Activated CD4-positive, alpha-beta memory T cell treated with anti-CD3 and anti-CD28 coated beads for 36 hours (primary cell): ENCODE measurements at regions not wholly inside any gene's neighbourhood (a gene's known extent, or its start where the extent isn't known, plus 50 kb on each side); places are given as distances from the start of the nearest gene placed in this dataset.

ENCODE experiments used
- CTCF ChIA-PET: fragments of 350-600 bp; sonication (Branson Sonifier 250); formaldehyde crosslinking; loops from one replicate; lab custom pipeline; 2021; ENCODE audit warnings: antibody characterized with exemption, inconsistent platforms; lab: Charles Lee
- POLR2A ChIA-PET: fragments of 350-600 bp; sonication (Branson Sonifier 250); formaldehyde crosslinking; loops from one replicate; lab custom pipeline; 2021; ENCODE audit warnings: antibody characterized with exemption; lab: Charles Lee
- DNase-seq: peaks from one replicate; pipeline ENCODE4 v3.0.0-alpha.2; 2020
- H3K27ac Mint-ChIP-seq: one replicate; pipeline ENCODE4 v1.8.0; 2021; ENCODE audit warnings: mixed read lengths
- H3K27me3 Mint-ChIP-seq: one replicate; pipeline ENCODE4 v1.8.0; 2021; ENCODE audit warnings: mixed read lengths
- H3K36me3 Mint-ChIP-seq: one replicate; pipeline ENCODE4 v1.8.0; 2021; ENCODE audit warnings: mixed read lengths
- H3K4me1 Mint-ChIP-seq: one replicate; pipeline ENCODE4 v1.8.0; 2021; ENCODE audit warnings: low read depth, mixed read lengths
- H3K4me3 Mint-ChIP-seq: one replicate; pipeline ENCODE4 v1.8.0; 2021; ENCODE audit warnings: mild to moderate bottlenecking, mixed read lengths
- H3K9me3 Mint-ChIP-seq: one replicate; pipeline ENCODE4 v1.8.0; 2021; ENCODE audit warnings: mixed read lengths
- intact Hi-C: fragments of 100-400 bp; cut with micrococcal nuclease; formaldehyde crosslinking; loops from one replicate; pipeline ENCODE4 v1.15.1; 2023

DNA sequence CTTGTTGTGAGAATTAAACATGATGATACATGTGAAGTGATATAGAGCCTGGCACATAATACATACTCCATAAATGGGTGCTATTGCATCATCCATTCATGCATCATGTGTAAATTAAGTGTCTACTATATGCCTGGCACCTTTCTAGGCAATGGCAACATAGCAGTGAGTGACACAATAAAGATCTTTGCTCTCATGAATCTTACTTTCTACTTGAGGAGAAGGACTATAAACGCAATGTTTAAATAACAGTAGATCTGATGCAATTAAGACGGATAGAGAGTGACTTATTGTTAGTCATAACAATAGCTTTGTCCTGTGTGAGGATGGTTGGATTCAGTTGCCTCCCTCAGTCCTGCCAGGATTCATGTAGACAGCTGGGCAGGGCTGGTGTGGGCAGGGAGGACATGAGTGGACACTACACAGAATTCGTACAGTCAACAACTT, 88.4 kb upstream of the NPAS2 start:
- H3K4me3 Mint-ChIP-seq: no peak overlapping the region
- POLR2A ChIA-PET: no interaction called here
- CTCF ChIA-PET: no interaction called here
- H3K4me1 Mint-ChIP-seq: no peaks in the 10 kb centered on the region
- H3K27me3 Mint-ChIP-seq: peaks cover 11% of the 10 kb centered on the region
- peaks cover 7% of the 10 kb centered on the region for H3K9me3 Mint-ChIP-seq
- H3K27ac Mint-ChIP-seq: no peak overlapping the region
- H3K36me3 Mint-ChIP-seq: peaks cover 2% of the 10 kb centered on the region
- intact Hi-C loops: no loop called here
- no peak for DNase-seq

- no peak overlapping the region for H3K27ac Mint-ChIP-seq
- POLR2A ChIA-PET: interaction anchor here (0.6 kb wide), 1 partner anchor 27 kb away, joined by 3 read pairs; no protein-coding TSS in a partner anchor
- H3K36me3 Mint-ChIP-seq: peaks cover 2% of the 10 kb centered on the region
- H3K4me3 Mint-ChIP-seq: no peak overlapping the region
- intact Hi-C loops: no loop called here
- peaks cover 7% of the 10 kb centered on the region for H3K9me3 Mint-ChIP-seq
- DNase-seq: no peak
- peaks cover 11% of the 10 kb centered on the region for H3K27me3 Mint-ChIP-seq
- no peaks in the 10 kb centered on the region for H3K4me1 Mint-ChIP-seq
- CTCF ChIA-PET: no interaction called here
Observed at GRCh38 chr2:100733391-100734187, 86.3 kb upstream of the NPAS2 start.

DNA sequence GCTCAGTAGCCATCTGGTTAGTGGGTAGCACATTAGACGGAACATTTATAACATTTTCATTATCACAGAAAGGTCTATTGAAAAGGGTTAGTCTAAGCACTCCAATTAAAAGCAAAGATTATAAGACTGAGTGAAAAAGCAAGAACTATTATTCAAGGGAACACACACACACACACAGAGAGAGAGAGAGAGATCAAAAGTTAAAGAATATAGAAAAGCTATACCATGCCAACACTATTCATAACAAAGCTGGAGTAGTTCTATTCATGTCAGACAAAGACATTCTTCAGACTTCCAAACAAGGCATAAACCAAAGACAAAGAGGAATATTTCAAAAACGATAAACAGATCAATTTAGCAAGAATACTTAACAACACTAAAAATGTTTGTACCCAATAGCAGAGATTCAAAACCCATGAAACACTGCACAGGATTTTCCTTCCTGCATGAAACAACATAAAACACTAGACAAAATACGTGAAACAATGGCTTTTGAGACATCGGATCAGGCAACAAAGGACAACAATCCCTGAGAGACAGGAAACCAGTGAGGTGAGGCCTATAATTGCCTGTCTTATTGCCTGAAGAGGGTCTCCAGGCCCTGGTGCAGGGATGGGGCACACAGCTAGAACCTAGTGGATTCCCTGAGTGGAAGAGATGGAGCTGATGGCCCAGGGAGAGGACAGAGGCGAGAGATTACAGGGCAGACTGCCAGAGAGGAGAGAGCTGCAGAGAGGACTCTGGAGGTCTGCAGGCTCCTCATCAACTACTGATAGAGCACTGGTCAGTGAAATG, 83.6 kb upstream of the NPAS2 start:
- Mint-ChIP-seq H3K36me3 (no peaks in the 10 kb centered on the region), H3K27ac (no peak overlapping the region), H3K27me3 (peaks cover 11% of the 10 kb centered on the region), H3K4me1 (no peaks in the 10 kb centered on the region), H3K9me3 (no peaks in the 10 kb centered on the region), H3K4me3 (no peak overlapping the region)
- POLR2A ChIA-PET: no interaction called here
- DNase-seq: no peak
- CTCF ChIA-PET: interaction anchor here (0.7 kb wide), 1 partner anchor 10 kb away, joined by 3 read pairs; no protein-coding TSS in a partner anchor
- intact Hi-C loops: no loop called here

- Mint-ChIP-seq H3K4me3 (no peak overlapping the region), H3K4me1 (peaks cover 10% of the 10 kb centered on the region), H3K36me3 (no peaks in the 10 kb centered on the region), H3K27me3 (peaks cover 1% of the 10 kb centered on the region), H3K9me3 (no peaks in the 10 kb centered on the region), H3K27ac (no peak overlapping the region)
- POLR2A ChIA-PET: no interaction called here
- no peak for DNase-seq
- CTCF ChIA-PET: interaction anchor here (0.8 kb wide), 1 partner anchor 179 kb away, joined by 3 read pairs; no protein-coding TSS in a partner anchor
- intact Hi-C loops: no loop called here
Observed at GRCh38 chr2:100739735-100740432, 80.1 kb upstream of the NPAS2 start.

- intact Hi-C loops: no loop called here
- Mint-ChIP-seq H3K27ac (no peak overlapping the region), H3K4me3 (no peak overlapping the region), H3K4me1 (peaks cover 10% of the 10 kb centered on the region), H3K9me3 (no peaks in the 10 kb centered on the region), H3K27me3 (no peaks in the 10 kb centered on the region), H3K36me3 (no peaks in the 10 kb centered on the region)
- ChIA-PET CTCF (no interaction called here), POLR2A (interaction anchor here (0.8 kb wide), 1 partner anchor 12 kb away, joined by 3 read pairs; no protein-coding TSS in a partner anchor)
- DNase-seq: peak; percentile 14
Observed at GRCh38 chr2:100741880-100742276, 78.1 kb upstream of the NPAS2 start.

GRCh38 chr2:100742277-100743254, 77.4 kb upstream of the NPAS2 start:
- no peak for DNase-seq
- Mint-ChIP-seq H3K27ac (no peak overlapping the region), H3K27me3 (no peaks in the 10 kb centered on the region), H3K9me3 (no peaks in the 10 kb centered on the region), H3K4me3 (no peak overlapping the region), H3K36me3 (no peaks in the 10 kb centered on the region), H3K4me1 (peaks cover 10% of the 10 kb centered on the region)
- intact Hi-C loops: no loop called here
- CTCF ChIA-PET: no interaction called here
- POLR2A ChIA-PET: interaction anchor here (0.8 kb wide), 1 partner anchor 11 kb away, joined by 3 read pairs; no protein-coding TSS in a partner anchor

DNA sequence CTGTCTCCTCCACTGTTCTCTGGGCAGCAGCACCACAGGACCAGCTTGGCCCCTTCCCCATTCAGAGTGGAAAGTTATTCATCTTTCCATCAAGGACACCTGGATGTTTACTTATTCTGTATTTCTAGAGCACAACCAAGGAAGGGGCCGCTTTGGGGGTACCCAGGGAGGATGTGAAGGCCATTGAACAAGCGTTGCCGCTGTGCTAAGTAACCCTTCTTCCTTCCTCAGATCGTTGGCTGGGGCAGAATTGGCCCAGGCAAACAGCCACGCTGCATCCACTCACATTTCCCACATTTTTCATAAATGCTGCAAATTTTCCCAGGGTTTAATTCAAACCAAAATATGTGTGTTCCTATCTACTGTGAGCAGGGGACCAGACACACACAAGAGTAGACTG, 76.2 kb upstream of the NPAS2 start:
- no peaks in the 10 kb centered on the region for H3K9me3 Mint-ChIP-seq
- intact Hi-C loops: no loop called here
- ChIA-PET CTCF (no interaction called here), POLR2A (no interaction called here)
- no peak overlapping the region for H3K27ac Mint-ChIP-seq
- no peak for DNase-seq
- H3K36me3 Mint-ChIP-seq: no peaks in the 10 kb centered on the region
- no peak overlapping the region for H3K4me3 Mint-ChIP-seq
- H3K27me3 Mint-ChIP-seq: peaks cover 3% of the 10 kb centered on the region
- H3K4me1 Mint-ChIP-seq: peaks cover 10% of the 10 kb centered on the region

GRCh38 chr2:100744184-100744583, 75.8 kb upstream of the NPAS2 start:
- peaks cover 10% of the 10 kb centered on the region for H3K4me1 Mint-ChIP-seq
- peaks cover 3% of the 10 kb centered on the region for H3K27me3 Mint-ChIP-seq
- no peaks in the 10 kb centered on the region for H3K9me3 Mint-ChIP-seq
- H3K27ac Mint-ChIP-seq: no peak overlapping the region
- DNase-seq: no peak
- H3K4me3 Mint-ChIP-seq: no peak overlapping the region
- ChIA-PET CTCF (no interaction called here), POLR2A (no interaction called here)
- no peaks in the 10 kb centered on the region for H3K36me3 Mint-ChIP-seq
- intact Hi-C loops: no loop called here

DNA sequence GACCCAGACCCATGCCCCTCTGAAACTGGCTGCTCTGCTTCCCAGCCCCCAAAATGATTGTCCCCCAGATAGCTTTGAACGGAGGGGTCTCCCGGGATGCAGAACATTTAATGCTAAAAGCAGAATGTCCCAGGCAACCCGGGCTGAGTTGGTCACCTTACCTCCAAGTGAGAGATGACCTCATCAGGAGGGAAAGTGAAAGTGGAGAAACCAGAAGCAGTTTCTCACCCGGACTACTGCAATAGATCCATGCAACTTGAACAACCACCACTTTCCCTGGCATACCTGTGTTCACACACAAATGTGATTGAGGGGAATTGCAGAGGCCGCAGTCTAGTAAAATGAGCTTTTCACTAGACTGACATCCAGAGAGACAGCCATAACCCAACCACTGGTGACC, 75.3 kb upstream of the NPAS2 start:
- Mint-ChIP-seq H3K4me1 (peaks cover 10% of the 10 kb centered on the region), H3K4me3 (no peak overlapping the region), H3K9me3 (no peaks in the 10 kb centered on the region), H3K27me3 (peaks cover 3% of the 10 kb centered on the region), H3K36me3 (no peaks in the 10 kb centered on the region), H3K27ac (no peak overlapping the region)
- no peak for DNase-seq
- POLR2A ChIA-PET: no interaction called here
- CTCF ChIA-PET: interaction anchor here (1.0 kb wide), 1 partner anchor 14 kb away, joined by 3 read pairs; no protein-coding TSS in a partner anchor
- intact Hi-C loops: no loop called here

DNA sequence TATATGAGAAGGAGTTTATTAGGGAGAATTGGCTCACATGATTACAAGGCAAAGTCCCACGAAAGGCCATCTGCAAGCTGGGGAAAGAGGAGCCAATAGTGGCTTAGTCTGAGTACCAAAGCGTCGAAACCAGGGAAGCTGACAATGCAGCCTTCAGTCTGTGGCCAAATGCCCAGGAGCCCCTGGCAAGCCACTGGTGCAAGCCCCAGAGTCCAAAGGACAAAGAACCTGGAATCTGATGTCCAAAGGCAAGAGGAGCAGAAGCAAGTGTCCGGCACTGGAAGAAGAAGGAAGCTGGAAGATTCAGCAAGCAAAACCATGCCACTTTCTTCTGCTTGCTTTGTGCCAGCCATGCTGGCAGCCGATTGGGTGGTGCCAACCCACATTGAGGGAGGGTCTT, 74.3 kb upstream of the NPAS2 start:
- ChIA-PET CTCF (no interaction called here), POLR2A (no interaction called here)
- Mint-ChIP-seq H3K9me3 (no peaks in the 10 kb centered on the region), H3K36me3 (no peaks in the 10 kb centered on the region), H3K27ac (no peak overlapping the region), H3K4me3 (no peak overlapping the region), H3K27me3 (peaks cover 3% of the 10 kb centered on the region), H3K4me1 (peaks cover 10% of the 10 kb centered on the region)
- no peak for DNase-seq
- intact Hi-C loops: no loop called here

GRCh38 chr2:100747551-100747950, 72.4 kb upstream of the NPAS2 start:
- no peak for DNase-seq
- intact Hi-C loops: no loop called here
- CTCF ChIA-PET: no interaction called here
- peaks cover 5% of the 10 kb centered on the region for H3K4me1 Mint-ChIP-seq
- no peak overlapping the region for H3K4me3 Mint-ChIP-seq
- POLR2A ChIA-PET: no interaction called here
- H3K36me3 Mint-ChIP-seq: no peaks in the 10 kb centered on the region
- H3K27me3 Mint-ChIP-seq: peaks cover 7% of the 10 kb centered on the region
- H3K9me3 Mint-ChIP-seq: no peaks in the 10 kb centered on the region
- H3K27ac Mint-ChIP-seq: no peak overlapping the region
